Dendritic cell treated with granulocyte-macrophage colony-stimulating factor and Interleukin-4, amounts not matched to agents 40 ng/mL and 50 ng/mL, for 4 days (primary cell): ENCODE measurements at regions not wholly inside any gene's neighbourhood (a gene's known extent, or its start where the extent isn't known, plus 50 kb on each side); places are given as distances from the start of the nearest gene placed in this dataset.
"Not testable (repeated sequence)": the region's sequence is repeated elsewhere in the genome, so short reads cannot be mapped to it uniquely, and the experiment has no call there.

Experiments used
- H3K27ac Mint-ChIP-seq: one replicate; pipeline ENCODE4 v1.8.0; 2022; ENCODE audit warnings: mild to moderate bottlenecking, mixed read lengths
- H3K27me3 Mint-ChIP-seq: one replicate; pipeline ENCODE4 v1.8.0; 2022; ENCODE audit warnings: mild to moderate bottlenecking, mixed read lengths
- H3K36me3 Mint-ChIP-seq: one replicate; pipeline ENCODE4 v1.8.0; 2022; ENCODE audit warnings: low read depth, mixed read lengths
- H3K4me1 Mint-ChIP-seq: one replicate; pipeline ENCODE4 v1.8.0; 2022; ENCODE audit warnings: low read depth, mixed read lengths
- H3K4me3 Mint-ChIP-seq: one replicate; pipeline ENCODE4 v1.8.0; 2022; ENCODE audit warnings: mild to moderate bottlenecking, moderate library complexity, mixed read lengths
- H3K9me3 Mint-ChIP-seq: one replicate; pipeline ENCODE4 v1.8.0; 2022; ENCODE audit warnings: mixed read lengths
- intact Hi-C: fragments of 100-400 bp; cut with micrococcal nuclease; formaldehyde crosslinking; loops from one replicate; pipeline ENCODE4 v1.15.0; 2022

GRCh38 chr1:177703888-177704446 lies 265.9 kb downstream of the SEC16B start:
- no peaks in the 10 kb centered on the region for H3K27me3 Mint-ChIP-seq
- H3K4me3 Mint-ChIP-seq: no peak overlapping the region
- no peaks in the 10 kb centered on the region for H3K36me3 Mint-ChIP-seq
- intact Hi-C loops: no loop called here
- no peaks in the 10 kb centered on the region for H3K4me1 Mint-ChIP-seq
- no peaks in the 10 kb centered on the region for H3K9me3 Mint-ChIP-seq
- H3K27ac Mint-ChIP-seq: no peak overlapping the region

GRCh38 chr1:177701654-177702353 lies 268.1 kb downstream of the SEC16B start:
- Mint-ChIP-seq H3K27ac (no peak overlapping the region), H3K27me3 (no peaks in the 10 kb centered on the region), H3K36me3 (no peaks in the 10 kb centered on the region), H3K4me3 (no peak overlapping the region), H3K9me3 (no peaks in the 10 kb centered on the region), H3K4me1 (no peaks in the 10 kb centered on the region)
- intact Hi-C loops: no loop called here

GRCh38 chr1:177700856-177701255 lies 269.0 kb downstream of the SEC16B start:
- no peak overlapping the region for H3K4me3 Mint-ChIP-seq
- H3K4me1 Mint-ChIP-seq: no peaks in the 10 kb centered on the region

GRCh38 chr1:177690996-177691395 lies 278.9 kb downstream of the SEC16B start:
- Mint-ChIP-seq H3K36me3 (no peaks in the 10 kb centered on the region), H3K27me3 (no peaks in the 10 kb centered on the region)
- intact Hi-C loops: no loop called here

More at GRCh38 chr1:177700856-177701255, 269.0 kb downstream of the SEC16B start:
- Mint-ChIP-seq H3K36me3 (no peaks in the 10 kb centered on the region), H3K27me3 (no peaks in the 10 kb centered on the region), H3K27ac (no peak overlapping the region), H3K9me3 (no peaks in the 10 kb centered on the region)
- intact Hi-C loops: no loop called here

GRCh38 chr1:177687544-177687943 lies 282.3 kb downstream of the SEC16B start:
- H3K36me3 Mint-ChIP-seq: no peaks in the 10 kb centered on the region
- no peaks in the 10 kb centered on the region for H3K4me1 Mint-ChIP-seq
- H3K9me3 Mint-ChIP-seq: peaks cover 34% of the 10 kb centered on the region
- H3K27me3 Mint-ChIP-seq: no peaks in the 10 kb centered on the region
- no peak overlapping the region for H3K27ac Mint-ChIP-seq
- no peak overlapping the region for H3K4me3 Mint-ChIP-seq
- intact Hi-C loops: no loop called here

More at GRCh38 chr1:177690996-177691395, 278.9 kb downstream of the SEC16B start:
- Mint-ChIP-seq H3K9me3 (peaks cover 62% of the 10 kb centered on the region), H3K4me3 (no peak overlapping the region), H3K4me1 (no peaks in the 10 kb centered on the region), H3K27ac (no peak overlapping the region)

- no peak overlapping the region for H3K4me3 Mint-ChIP-seq
- no peaks in the 10 kb centered on the region for H3K27me3 Mint-ChIP-seq
- intact Hi-C loops: no loop called here
- no peaks in the 10 kb centered on the region for H3K36me3 Mint-ChIP-seq
- H3K27ac Mint-ChIP-seq: no peak overlapping the region
- peaks cover 28% of the 10 kb centered on the region for H3K9me3 Mint-ChIP-seq
- H3K4me1 Mint-ChIP-seq: no peaks in the 10 kb centered on the region
These were observed 282.9 kb downstream of the SEC16B start for GRCh38 chr1:177686933-177687332.

- no peaks in the 10 kb centered on the region for H3K4me1 Mint-ChIP-seq
- H3K36me3 Mint-ChIP-seq: no peaks in the 10 kb centered on the region
- H3K4me3 Mint-ChIP-seq: no peak overlapping the region
- H3K9me3 Mint-ChIP-seq: no peaks in the 10 kb centered on the region
- no peak overlapping the region for H3K27ac Mint-ChIP-seq
- H3K27me3 Mint-ChIP-seq: no peaks in the 10 kb centered on the region
- intact Hi-C loops: no loop called here
These were observed 300.7 kb downstream of the SEC16B start for GRCh38 chr1:177669161-177669560.

GRCh38 chr1:177665935-177666334 lies 303.9 kb downstream of the SEC16B start:
- no peaks in the 10 kb centered on the region for H3K36me3 Mint-ChIP-seq
- H3K4me3 Mint-ChIP-seq: no peak overlapping the region
- no peaks in the 10 kb centered on the region for H3K4me1 Mint-ChIP-seq
- H3K27ac Mint-ChIP-seq: no peak overlapping the region
- H3K27me3 Mint-ChIP-seq: no peaks in the 10 kb centered on the region
- intact Hi-C loops: no loop called here
- peaks cover 5% of the 10 kb centered on the region for H3K9me3 Mint-ChIP-seq

- H3K36me3 Mint-ChIP-seq, H3K27ac Mint-ChIP-seq, H3K4me3 Mint-ChIP-seq, H3K9me3 Mint-ChIP-seq, H3K4me1 Mint-ChIP-seq, H3K27me3 Mint-ChIP-seq, intact Hi-C loops: not testable (repeated sequence)
These were observed 305.1 kb downstream of the SEC16B start for GRCh38 chr1:177664742-177665141.

GRCh38 chr1:177660188-177660587 lies 309.7 kb downstream of the SEC16B start:
- intact Hi-C loops: no loop called here
- H3K9me3 Mint-ChIP-seq: peaks cover 22% of the 10 kb centered on the region
- H3K27me3 Mint-ChIP-seq: no peaks in the 10 kb centered on the region
- no peaks in the 10 kb centered on the region for H3K4me1 Mint-ChIP-seq
- H3K27ac Mint-ChIP-seq: no peak overlapping the region
- H3K36me3 Mint-ChIP-seq: no peaks in the 10 kb centered on the region
- no peak overlapping the region for H3K4me3 Mint-ChIP-seq

GRCh38 chr1:177659281-177659680 lies 310.6 kb downstream of the SEC16B start:
- H3K36me3 Mint-ChIP-seq: no peaks in the 10 kb centered on the region
- H3K4me1 Mint-ChIP-seq: no peaks in the 10 kb centered on the region
- peaks cover 22% of the 10 kb centered on the region for H3K9me3 Mint-ChIP-seq
- no peaks in the 10 kb centered on the region for H3K27me3 Mint-ChIP-seq
- H3K27ac Mint-ChIP-seq: no peak overlapping the region
- H3K4me3 Mint-ChIP-seq: no peak overlapping the region
- intact Hi-C loops: no loop called here

GRCh38 chr1:177656598-177656997 lies 313.3 kb downstream of the SEC16B start:
- H3K9me3 Mint-ChIP-seq: peaks cover 22% of the 10 kb centered on the region
- no peaks in the 10 kb centered on the region for H3K27me3 Mint-ChIP-seq
- intact Hi-C loops: no loop called here
- no peaks in the 10 kb centered on the region for H3K4me1 Mint-ChIP-seq
- no peak overlapping the region for H3K4me3 Mint-ChIP-seq
- no peak overlapping the region for H3K27ac Mint-ChIP-seq
- H3K36me3 Mint-ChIP-seq: no peaks in the 10 kb centered on the region

GRCh38 chr1:177650947-177651346 lies 318.9 kb downstream of the SEC16B start:
- no peaks in the 10 kb centered on the region for H3K4me1 Mint-ChIP-seq
- intact Hi-C loops: no loop called here
- H3K4me3 Mint-ChIP-seq: no peak overlapping the region
- H3K9me3 Mint-ChIP-seq: peaks cover 7% of the 10 kb centered on the region
- H3K27me3 Mint-ChIP-seq: no peaks in the 10 kb centered on the region
- no peak overlapping the region for H3K27ac Mint-ChIP-seq
- no peaks in the 10 kb centered on the region for H3K36me3 Mint-ChIP-seq

- no peak overlapping the region for H3K4me3 Mint-ChIP-seq
- H3K27me3 Mint-ChIP-seq: no peaks in the 10 kb centered on the region
- H3K9me3 Mint-ChIP-seq: no peaks in the 10 kb centered on the region
- no peaks in the 10 kb centered on the region for H3K4me1 Mint-ChIP-seq
- H3K36me3 Mint-ChIP-seq: no peaks in the 10 kb centered on the region
- no peak overlapping the region for H3K27ac Mint-ChIP-seq
- intact Hi-C loops: no loop called here
These were observed 321.1 kb downstream of the SEC16B start for GRCh38 chr1:177648731-177649265.

GRCh38 chr1:177648138-177648537 lies 321.7 kb downstream of the SEC16B start:
- intact Hi-C loops: no loop called here
- no peaks in the 10 kb centered on the region for H3K27me3 Mint-ChIP-seq

More at GRCh38 chr1:177648138-177648537, 321.7 kb downstream of the SEC16B start:
- Mint-ChIP-seq H3K27ac (no peak overlapping the region), H3K4me3 (no peak overlapping the region), H3K9me3 (no peaks in the 10 kb centered on the region), H3K4me1 (no peaks in the 10 kb centered on the region), H3K36me3 (no peaks in the 10 kb centered on the region)
